IMR-90 (cell line): ENCODE measurements at regions not wholly inside any gene's neighbourhood (a gene's known extent, or its start where the extent isn't known, plus 50 kb on each side); places are given as distances from the start of the nearest gene placed in this dataset.

Source experiments
- ATAC-seq: fragments of 200-7000 bp; cut with Tn5 transposase; 2 replicates; pipeline ENCODE4 v1.9.1; 2020; ENCODE audit warnings: low read depth, mild to moderate bottlenecking, moderate library complexity
- BruUV-seq: library from RNA; stranded (reverse); fragments of 400-500 nt; replicated peaks from 2 replicates; lab custom pipeline; 2021; lab: Mats Ljungman, UMichigan
- CTCF ChIA-PET: fragments of 300-600 bp; formaldehyde crosslinking; extraction: SDS; loops from one replicate; lab custom pipeline; 2021; ENCODE audit warnings: antibody characterized with exemption; lab: Yijun Ruan, JAX
- POLR2A ChIA-PET: fragments of 300-600 bp; sonication (Branson Sonifier 250); formaldehyde crosslinking; loops from one replicate; lab custom pipeline; 2022; ENCODE audit warnings: antibody characterized with exemption; ENCODE audit not compliant: unreplicated experiment; lab: Charles Lee
- DNase-seq: peaks from one replicate; pipeline ENCODE4 v3.0.0; 2013
- H2AFZ ChIP-seq: replicated peaks from 2 replicates; pipeline ENCODE3; 2013; ENCODE audit warnings: low read length, mild to moderate bottlenecking; ENCODE audit not compliant: poor library complexity
- H2AK5ac ChIP-seq: 2 replicates; pipeline ENCODE4 v1.6.1; 2013; ENCODE audit warnings: low read depth, low read length, inconsistent platforms
- H2AK9ac ChIP-seq: replicated peaks from 2 replicates; pipeline ENCODE3; 2013; ENCODE audit warnings: mild to moderate bottlenecking, low read depth, low read length, moderate library complexity; ENCODE audit not compliant: poor library complexity
- H2BK120ac ChIP-seq: 2 replicates; pipeline ENCODE4 v1.6.1; 2013; ENCODE audit warnings: low read depth, low read length, inconsistent platforms
- H2BK15ac ChIP-seq: 3 replicates; pipeline ENCODE4 v1.6.1; 2013; ENCODE audit warnings: low read depth, low read length, inconsistent platforms
- H2BK20ac ChIP-seq: 2 replicates; pipeline ENCODE4 v1.6.1; 2013; ENCODE audit warnings: low read depth, mild to moderate bottlenecking, inconsistent platforms, low read length, moderate library complexity
- H2BK5ac ChIP-seq: 2 replicates; pipeline ENCODE4 v1.6.1; 2013; ENCODE audit warnings: mild to moderate bottlenecking, low read depth, low read length, inconsistent platforms; ENCODE audit not compliant: poor library complexity, severe bottlenecking
- H3K14ac ChIP-seq: replicated peaks from 2 replicates; pipeline ENCODE4 v1.6.1; 2013; ENCODE audit warnings: low read depth, low read length, inconsistent platforms
- H3K18ac ChIP-seq: 2 replicates; pipeline ENCODE4 v1.6.1; 2013; ENCODE audit warnings: low read depth, low read length, control low read depth
- H3K23ac ChIP-seq: 2 replicates; pipeline ENCODE4 v1.6.1; 2013; ENCODE audit warnings: low read depth, low read length, inconsistent platforms
- H3K27ac ChIP-seq: 2 replicates; pipeline ENCODE4 v1.5.1; 2013; ENCODE audit warnings: mild to moderate bottlenecking, control low read depth, low read length; ENCODE audit not compliant: insufficient read depth
- H3K27me3 ChIP-seq: 2 replicates; pipeline ENCODE4 v1.6.1; 2013; ENCODE audit warnings: low read length; ENCODE audit not compliant: control insufficient read depth, insufficient read depth
- H3K36me3 ChIP-seq: 2 replicates; pipeline ENCODE4 v1.6.1; 2013; ENCODE audit warnings: low read length, mixed read lengths; ENCODE audit not compliant: control insufficient read depth, insufficient read depth
- H3K4ac ChIP-seq: 2 replicates; pipeline ENCODE4 v1.6.1; 2013; ENCODE audit warnings: low read depth, low read length, inconsistent platforms
- H3K4me1 ChIP-seq: 2 replicates; pipeline ENCODE4 v1.6.1; 2013; ENCODE audit warnings: low read length, mixed read lengths; ENCODE audit not compliant: control insufficient read depth, insufficient read depth
- H3K4me2 ChIP-seq: 2 replicates; pipeline ENCODE4 v1.6.1; 2013; ENCODE audit warnings: low read depth, mild to moderate bottlenecking, control low read depth, low read length, moderate library complexity
- H3K4me3 ChIP-seq: 2 replicates; pipeline ENCODE4 v1.5.1; 2013; ENCODE audit warnings: low read depth, mild to moderate bottlenecking, control low read depth, low read length, moderate library complexity; ENCODE audit not compliant: insufficient read depth
- H3K56ac ChIP-seq: 2 replicates; pipeline ENCODE4 v1.6.1; 2013; ENCODE audit warnings: low read length, inconsistent platforms; ENCODE audit not compliant: insufficient read depth; ENCODE audit errors: extremely low read depth
- H3K79me1 ChIP-seq, 2 experiments: 2 replicates each; pipeline ENCODE4 v1.6.1; 2013; ENCODE audit warnings: low read length in 2 of 2, inconsistent platforms in 1 of 2, low read depth in 1 of 2
- H3K9ac ChIP-seq: 2 replicates; pipeline ENCODE4 v1.6.1; 2013; ENCODE audit warnings: low read depth, low read length, control low read depth
- H3K9me1 ChIP-seq: 2 replicates; pipeline ENCODE4 v1.6.1; 2013; ENCODE audit warnings: low read length, inconsistent platforms; ENCODE audit not compliant: insufficient read depth
- H3K9me3 ChIP-seq: 2 replicates; pipeline ENCODE4 v1.6.1; 2013; ENCODE audit warnings: low read length; ENCODE audit not compliant: control insufficient read depth, insufficient read depth
- H4K20me1 ChIP-seq: 2 replicates; pipeline ENCODE4 v1.6.1; 2013; ENCODE audit warnings: low read length, inconsistent platforms; ENCODE audit not compliant: insufficient read depth
- H4K5ac ChIP-seq: 2 replicates; pipeline ENCODE4 v1.6.1; 2013; ENCODE audit warnings: mild to moderate bottlenecking, low read depth, low read length, control low read depth
- H4K8ac ChIP-seq, 2 experiments: 2 replicates each; pipeline ENCODE4 v1.6.1; 2013; ENCODE audit warnings: low read depth in 2 of 2, low read length in 2 of 2, control low read depth in 1 of 2, inconsistent platforms in 1 of 2
- H4K91ac ChIP-seq: 2 replicates; pipeline ENCODE4 v1.6.1; 2013; ENCODE audit warnings: low read depth, low read length, inconsistent platforms; ENCODE audit not compliant: insufficient read depth
- BHLHE40 ChIP-seq: fragments of 150-350 bp; IDR thresholded peaks from 2 replicates; pipeline ENCODE4 v1.6.1; 2016; ENCODE audit warnings: mild to moderate bottlenecking, low read depth, low read length
- CEBPB ChIP-seq: IDR thresholded peaks from 2 replicates; pipeline ENCODE4 v1.6.1; 2012; ENCODE audit warnings: low read depth, low read length, improper control_type of control experiment
- CHD1 ChIP-seq: IDR thresholded peaks from 2 replicates; pipeline ENCODE4 v1.6.1; 2012; ENCODE audit warnings: low read depth, low read length, improper control_type of control experiment
- CTCF ChIP-seq: conservative IDR thresholded peaks from 2 replicates; pipeline ENCODE4 v1.5.1; 2012; ENCODE audit warnings: mild to moderate bottlenecking, low read depth, low read length, improper control_type of control experiment
- ELK1 ChIP-seq: fragments of 150-350 bp; IDR thresholded peaks from 2 replicates; pipeline ENCODE4 v1.6.1; 2016; ENCODE audit warnings: low read depth, mild to moderate bottlenecking, low read length, moderate library complexity, borderline replicate concordance
- FOS ChIP-seq: fragments of 150-350 bp; IDR thresholded peaks from 2 replicates; pipeline ENCODE4 v1.6.1; 2016; ENCODE audit warnings: low read depth, low read length
- MAFK ChIP-seq: IDR thresholded peaks from 2 replicates; pipeline ENCODE4 v1.6.1; 2012; ENCODE audit warnings: low read depth, low read length, improper control_type of control experiment
- MAZ ChIP-seq: IDR thresholded peaks from 2 replicates; pipeline ENCODE4 v1.6.1; 2012; ENCODE audit warnings: low read depth, mild to moderate bottlenecking, low read length, improper control_type of control experiment, moderate library complexity, borderline replicate concordance
- MXI1 ChIP-seq: IDR thresholded peaks from 2 replicates; pipeline ENCODE4 v1.6.1; 2012; ENCODE audit warnings: low read depth, mild to moderate bottlenecking, low read length, moderate library complexity, borderline replicate concordance
- NFE2L2 ChIP-seq: fragments of 150-350 bp; IDR thresholded peaks from 2 replicates; pipeline ENCODE4 v1.6.1; 2016; ENCODE audit warnings: low read depth, mild to moderate bottlenecking, low read length
- POLR2A ChIP-seq: IDR thresholded peaks from 2 replicates; pipeline ENCODE4 v1.6.1; 2012; ENCODE audit warnings: mild to moderate bottlenecking, low read depth, low read length
- RAD21 ChIP-seq: IDR thresholded peaks from 2 replicates; pipeline ENCODE4 v1.6.1; 2012; ENCODE audit warnings: low read length, improper control_type of control experiment
- RCOR1 ChIP-seq: IDR thresholded peaks from 2 replicates; pipeline ENCODE4 v1.6.1; 2012; ENCODE audit warnings: mild to moderate bottlenecking, low read length, improper control_type of control experiment; ENCODE audit not compliant: insufficient replicate concordance
- RFX5 ChIP-seq: IDR thresholded peaks from 2 replicates; pipeline ENCODE4 v1.8.0; 2012; ENCODE audit warnings: low read depth, mild to moderate bottlenecking, low read length, moderate library complexity
- SMC3 ChIP-seq: fragments of 150-350 bp; IDR thresholded peaks from 2 replicates; pipeline ENCODE4 v1.6.1; 2016; ENCODE audit warnings: low read depth, mild to moderate bottlenecking, antibody characterized with exemption, low read length, moderate library complexity
- USF2 ChIP-seq: fragments of 150-350 bp; IDR thresholded peaks from 2 replicates; pipeline ENCODE4 v1.6.1; 2017; ENCODE audit warnings: mild to moderate bottlenecking, antibody characterized with exemption, low read length, low read depth
- WGBS, 2 experiments: methylation state at CpG; one replicate each; pipeline versions ENCODE4 v1.1.5 to v1.1.7; 2013; ENCODE audit warnings: missing lambda C conversion rate in 2 of 2; ENCODE audit not compliant: insufficient read length in 1 of 2; ENCODE audit errors: extremely low coverage in 2 of 2; 5-methylcytosine and 5-hydroxymethylcytosine counted together
- dilution Hi-C: fragments of 300-500 bp; cut with HindIII; formaldehyde crosslinking; loops from one replicate; pipeline ENCODE4 v1.14.3; 2018; ENCODE audit warnings: low sequenced_read_pairs; ENCODE audit not compliant: unreplicated experiment
- in situ Hi-C: fragments of 300-500 bp; cut with MboI; formaldehyde crosslinking; loops from 3 replicates; pipeline ENCODE4 v1.14.3; 2019; ENCODE audit warnings: low sequenced_read_pairs, inconsistent platforms, mixed read lengths
- intact Hi-C: fragments of 100-400 bp; cut with micrococcal nuclease; formaldehyde crosslinking; loops from 2 replicates; pipeline ENCODE4 v1.10.0; 2022

- H2BK120ac ChIP-seq: no peak overlapping the region
- in situ Hi-C loops: no loop called here
- no peaks in the 10 kb centered on the region for H3K9me3 ChIP-seq
- no peak overlapping the region for H3K4me3 ChIP-seq
- no peaks in the 10 kb centered on the region for H3K36me3 ChIP-seq
- H2AK9ac ChIP-seq: no peak overlapping the region
- no peak for TF ChIP-seq MAZ
- no peak for TF ChIP-seq SMC3
- no peak for TF ChIP-seq ELK1
- TF ChIP-seq NFE2L2: no peak
- no peak for TF ChIP-seq CHD1
- no peak for TF ChIP-seq CEBPB
- TF ChIP-seq MAFK: no peak
- no peak for TF ChIP-seq RFX5
- TF ChIP-seq RAD21: no peak
- TF ChIP-seq USF2: no peak
- no peak for TF ChIP-seq RCOR1
- no peak for TF ChIP-seq FOS
- no peak for TF ChIP-seq CTCF
- no peak for TF ChIP-seq BHLHE40
- no peak for TF ChIP-seq POLR2A
- TF ChIP-seq MXI1: no peak
- ATAC-seq (no peak), DNase-seq (no peak)
- H2BK5ac ChIP-seq: no peak overlapping the region
- no peak overlapping the region for H3K27ac ChIP-seq
- H2AFZ ChIP-seq: no peak overlapping the region
- H3K27me3 ChIP-seq: no peaks in the 10 kb centered on the region
- H2AK5ac ChIP-seq: no peak overlapping the region
- POLR2A ChIA-PET: no interaction called here
- no peaks in the 10 kb centered on the region for H4K20me1 ChIP-seq
- H3K56ac ChIP-seq: no peak overlapping the region
- no peak overlapping the region for H3K4me2 ChIP-seq
- H3K4ac ChIP-seq: no peak overlapping the region
- no peak overlapping the region for H3K9ac ChIP-seq
- H3K9me1 ChIP-seq: no peaks in the 10 kb centered on the region
- dilution Hi-C loops: no loop called here
- H3K79me1 ChIP-seq: no peaks in the 10 kb centered on the region
- CTCF ChIA-PET: interaction anchor here (0.6 kb wide), 2 partner anchors 262 to 478 kb away, joined by 3 to 5 read pairs; no protein-coding TSS in a partner anchor
- no peak overlapping the region for H3K14ac ChIP-seq
- no TSS peak for BruUV-seq
- no peak overlapping the region for H4K5ac ChIP-seq
- no peak overlapping the region for H2BK20ac ChIP-seq
- 100% methylated on average over 2 of the region's 2 CpGs; no CpG with 5 or more reads in 1 of the 2 experiments for WGBS, 2 experiments
- no peak overlapping the region for H4K8ac ChIP-seq
- no peak overlapping the region for H3K23ac ChIP-seq
- no peak overlapping the region for H3K18ac ChIP-seq
- intact Hi-C loops: no loop called here
- H2BK15ac ChIP-seq: no peak overlapping the region
- no peaks in the 10 kb centered on the region for H3K4me1 ChIP-seq
- no peak overlapping the region for H4K91ac ChIP-seq
Observed at GRCh38 chr9:79163544-79163943, 408.2 kb upstream of the TLE4 start.
